Adrenal gland (tissue), 9 donors: ENCODE measurements at regions not wholly inside any gene's neighbourhood (a gene's known extent, or its start where the extent isn't known, plus 50 kb on each side); places are given as distances from the start of the nearest gene placed in this dataset.
"Not testable (repeated sequence)": the region's sequence is repeated elsewhere in the genome, so short reads cannot be mapped to it uniquely, and the experiment has no call there.

Experiments
- DNase-seq, 7 donors: peaks; one replicate each; pipeline ENCODE4 v3.0.0-alpha.2; 2019 to 2020
- H3K27ac ChIP-seq, 5 donors: fragments of 200-600 bp; sonication (generic) in 4 of 5; 1 replicate in 3 of 5; 2 replicates in 2 of 5; pipeline versions ENCODE4 v1.5.1 to v1.8.0; 2016 to 2020; ENCODE audit warnings: mild to moderate bottlenecking in 1 of 5
- H3K27me3 ChIP-seq: fragments of 200-600 bp; 2 replicates; pipeline ENCODE4 v1.8.0; 2021
- H3K36me3 ChIP-seq, 2 donors: fragments of 200-600 bp; replicated peaks in 1 of 2; 1 replicate in 1 of 2; 2 replicates in 1 of 2; pipeline versions ENCODE4 v1.5.1 to v1.8.0; 2018 to 2022
- H3K4me1 ChIP-seq, 2 donors: fragments of 200-600 bp; replicated peaks in 1 of 2; 1 replicate in 1 of 2; 2 replicates in 1 of 2; pipeline versions ENCODE4 v1.5.1 to v1.8.0; 2018 to 2021
- H3K4me3 ChIP-seq, 4 donors: fragments of 200-600 bp; sonication (generic) in 3 of 4; one replicate each; pipeline ENCODE4 v1.5.1; 2016 to 2018
- H3K9me3 ChIP-seq, 3 donors: fragments of 200-600 bp; sonication (generic) in 1 of 3; replicated peaks in 1 of 3; 1 replicate in 2 of 3; 2 replicates in 1 of 3; pipeline versions ENCODE4 v1.5.1 to v1.8.0; 2016 to 2021
- CTCF ChIP-seq, 6 experiments: fragments of 450-650 bp in 4 of 6; fragments of 200-600 bp in 2 of 6; sonication (generic) in 1 of 6; IDR thresholded peaks; 1 replicate in 5 of 6; 2 replicates in 1 of 6; pipeline versions ENCODE4 v1.5.1 to v1.8.0; 2016 to 2021; ENCODE audit warnings: antibody characterized with exemption in 6 of 6, mild to moderate bottlenecking in 2 of 6, moderate library complexity in 1 of 6
- POLR2A ChIP-seq, 2 donors: fragments of 450-650 bp; IDR thresholded peaks; one replicate each; pipeline ENCODE4 v1.6.1; 2017; ENCODE audit warnings: antibody characterized with exemption in 2 of 2, mild to moderate bottlenecking in 2 of 2, moderate library complexity in 1 of 2
- WGBS, 4 donors: extraction: QIAGEN DNeasy Blood & Tissue Kit in 2 of 4; methylation state at CpG; one replicate each; pipeline versions ENCODE4 v1.1.5 to v1.1.7; 2013 to 2017; 5-methylcytosine and 5-hydroxymethylcytosine counted together
- intact Hi-C, 2 donors: fragments of 100-400 bp; cut with DNase I; formaldehyde crosslinking; loops; one replicate each; pipeline versions ENCODE4 v1.14.1 to v1.15.0; 2022 to 2023
- donor health status: healthy with polysubstance abuse.
- donor health status: Bipolar disorder and iron deficiency.
- donor health status: DM: yes; HTN: yes; CAD: no.
- donor health status: DM: no; HTN: no; CAD: no.
- donor health status: DM: no; HTN: no; CAD: no.

DNA sequence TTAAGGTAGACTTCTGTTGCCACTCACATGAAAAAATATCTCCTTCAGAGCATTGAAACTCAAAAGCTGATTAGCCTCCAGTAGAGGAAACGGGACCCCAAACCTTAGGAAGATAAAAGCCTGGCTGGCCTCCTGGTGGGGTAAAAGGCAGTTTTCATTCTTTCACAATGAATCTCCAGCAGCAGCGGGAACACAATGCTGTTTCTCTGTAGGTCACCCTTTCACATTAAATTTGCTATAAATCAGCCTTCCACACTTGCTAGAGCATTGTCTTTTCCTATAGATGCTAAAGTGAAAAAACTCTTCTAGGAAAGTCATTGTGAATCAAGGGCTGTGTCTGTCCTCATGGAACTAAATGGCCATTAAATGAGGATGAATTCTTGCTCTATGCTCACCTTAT, 207.3 kb upstream of the MAGEB2 start:
- intact Hi-C loops: no loop called here
- Histone ChIP-seq H3K27me3 (no peaks in the 10 kb centered on the region), H3K9me3 (no peaks in the 10 kb centered on the region), H3K36me3 (no peaks in the 10 kb centered on the region), H3K4me3 (no peak overlapping the region), H3K4me1 (no peaks in the 10 kb centered on the region), H3K27ac (no peak overlapping the region)
- no peak for DNase-seq
- WGBS, 4 donors: 43 to 70% (median 59%) methylated on average over 2 of the region's 2 CpGs
- TF ChIP-seq CTCF (IDR thresholded peaks at IDR 0.05) (no peak), POLR2A (IDR thresholded peaks at IDR 0.05) (no peak)

DNA sequence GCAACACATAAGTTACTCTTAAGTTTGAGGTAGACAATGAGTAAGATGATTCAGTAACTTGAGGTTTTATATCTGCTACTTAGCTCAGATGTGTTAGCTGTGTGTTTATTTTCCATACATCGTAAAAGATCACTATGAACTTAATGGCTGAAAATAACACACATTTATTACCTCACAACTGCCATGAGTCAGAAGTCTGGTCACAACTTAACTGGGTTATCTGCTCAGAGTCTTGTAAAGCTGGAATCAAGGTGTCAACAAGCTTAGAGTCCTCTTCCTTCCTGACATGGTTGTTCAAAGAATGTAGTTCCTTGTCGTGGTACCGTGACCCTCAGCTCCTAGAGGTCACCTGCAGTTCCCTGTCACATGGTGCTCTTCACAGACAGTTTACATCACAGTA, 204.9 kb upstream of the MAGEB2 start:
- H3K27me3 ChIP-seq: no peaks in the 10 kb centered on the region
- no peaks in the 10 kb centered on the region for H3K36me3 ChIP-seq
- DNase-seq: no peak
- H3K4me1 ChIP-seq: no peaks in the 10 kb centered on the region
- intact Hi-C loops: no loop called here
- H3K27ac ChIP-seq: no peak overlapping the region
- WGBS, 4 donors: 60 to 88% (median 69%) methylated on average over 3 of the region's 3 CpGs
- H3K9me3 ChIP-seq: no peaks in the 10 kb centered on the region
- no peak for TF ChIP-seq CTCF (IDR thresholded peaks at IDR 0.05)
- no peak for TF ChIP-seq POLR2A (IDR thresholded peaks at IDR 0.05)
- no peak overlapping the region for H3K4me3 ChIP-seq

- WGBS, 4 donors: 64 to 81% (median 78%) methylated on average over 2 to 3 of the region's 3 CpGs
- H3K27me3 ChIP-seq: no peaks in the 10 kb centered on the region
Observed at GRCh38 chrX:30015440-30015839, 199.9 kb upstream of the MAGEB2 start.

DNA sequence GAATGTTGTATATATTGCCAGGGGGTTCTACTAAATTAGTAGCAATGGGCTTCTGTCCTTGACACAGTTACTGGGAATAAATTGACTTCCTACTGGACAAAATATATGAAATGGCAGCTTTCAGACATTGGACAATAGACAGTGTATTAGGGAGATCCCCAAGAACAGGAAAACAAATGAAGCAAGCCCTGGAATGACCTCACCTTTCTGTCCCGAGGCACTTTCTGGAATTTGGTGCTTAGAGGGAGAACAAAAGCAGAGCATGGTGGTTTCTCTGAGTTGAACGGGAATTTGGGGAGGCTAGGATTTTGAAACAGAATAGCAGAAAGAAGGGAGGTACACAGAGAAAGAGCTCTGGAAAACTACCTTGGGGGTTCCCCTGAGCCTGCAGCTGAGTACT, 187.7 kb upstream of the MAGEB2 start:
- no peaks in the 10 kb centered on the region for H3K4me1 ChIP-seq
- TF ChIP-seq CTCF (IDR thresholded peaks at IDR 0.05) (no peak), POLR2A (IDR thresholded peaks at IDR 0.05) (no peak)
- intact Hi-C loops: no loop called here
- no peaks in the 10 kb centered on the region for H3K27me3 ChIP-seq
- H3K36me3 ChIP-seq: no peaks in the 10 kb centered on the region
- no peak overlapping the region for H3K4me3 ChIP-seq
- 45 to 66% (median 57%) methylated on average over 2 of the region's 2 CpGs for WGBS, 4 donors
- H3K9me3 ChIP-seq: no peaks in the 10 kb centered on the region
- no peak overlapping the region for H3K27ac ChIP-seq
- DNase-seq: no peak

More at GRCh38 chrX:30015440-30015839, 199.9 kb upstream of the MAGEB2 start:
- Histone ChIP-seq H3K36me3 (no peaks in the 10 kb centered on the region), H3K9me3 (no peaks in the 10 kb centered on the region), H3K27ac (no peak overlapping the region), H3K4me3 (no peak overlapping the region), H3K4me1 (no peaks in the 10 kb centered on the region)
- intact Hi-C loops: no loop called here
- no peak for DNase-seq
- no peak for TF ChIP-seq CTCF (IDR thresholded peaks at IDR 0.05)
- no peak for TF ChIP-seq POLR2A (IDR thresholded peaks at IDR 0.05)

GRCh38 chrX:30036406-30036805, 179.0 kb upstream of the MAGEB2 start:
- DNase-seq, H3K36me3 ChIP-seq, H3K4me1 ChIP-seq, H3K27ac ChIP-seq, H3K9me3 ChIP-seq, H3K4me3 ChIP-seq, intact Hi-C loops: not testable (repeated sequence)
- peaks cover 11% of the 10 kb centered on the region for H3K27me3 ChIP-seq
- 57 to 67% (median 63%) methylated on average over 4 of the region's 4 CpGs for WGBS, 4 donors
